CMK (cell line): ENCODE measurements at regions not wholly inside any gene's neighbourhood (a gene's known extent, or its start where the extent isn't known, plus 50 kb on each side); places are given as distances from the start of the nearest gene placed in this dataset.
"Not testable (repeated sequence)": the region's sequence is repeated elsewhere in the genome, so short reads cannot be mapped to it uniquely, and the experiment has no call there.

Experiments
- DNase-seq: peaks from one replicate; pipeline ENCODE4 v3.0.0-alpha.2; 2010; ENCODE audit warnings: low read depth

- no peak for DNase-seq
Observed at GRCh38 chr5:17326600-17327037, 109.2 kb downstream of the BASP1 start.

- no peak for DNase-seq
Observed at GRCh38 chr5:17327048-17327625, 109.7 kb downstream of the BASP1 start.

- DNase-seq, result no peak
Observed at GRCh38 chr5:17329571-17329970, 112.1 kb downstream of the BASP1 start.

GRCh38 chr5:17330386-17330785, 113.0 kb downstream of the BASP1 start:
- no peak for DNase-seq

GRCh38 chr5:17331651-17332050, 114.2 kb downstream of the BASP1 start:
- DNase-seq, result no peak

- DNase-seq, result no peak
Observed at GRCh38 chr5:17333755-17334154, 116.3 kb downstream of the BASP1 start.

GRCh38 chr5:17336054-17336453, 118.6 kb downstream of the BASP1 start:
- no peak for DNase-seq

- not testable (repeated sequence) for DNase-seq
Observed at GRCh38 chr5:17336723-17337122, 119.3 kb downstream of the BASP1 start.

GRCh38 chr5:17339841-17340240, 122.4 kb downstream of the BASP1 start:
- DNase-seq, result no peak

GRCh38 chr5:17340379-17340778, 122.9 kb downstream of the BASP1 start:
- no peak for DNase-seq

- DNase-seq, result no peak
Observed at GRCh38 chr5:17340819-17341218, 123.4 kb downstream of the BASP1 start.

- no peak for DNase-seq
Observed at GRCh38 chr5:17343675-17344074, 126.2 kb downstream of the BASP1 start.

GRCh38 chr5:17346811-17347210, 129.4 kb downstream of the BASP1 start:
- no peak for DNase-seq

- DNase-seq, result no peak
Observed at GRCh38 chr5:17352223-17352622, 134.8 kb downstream of the BASP1 start.

- DNase-seq, result no peak
Observed at GRCh38 chr5:17354265-17354664, 136.8 kb downstream of the BASP1 start.

- DNase-seq, result no peak
Observed at GRCh38 chr5:17355586-17356346, 138.3 kb downstream of the BASP1 start.

- no peak for DNase-seq
Observed at GRCh38 chr5:17356551-17356950, 139.1 kb downstream of the BASP1 start.

- no peak for DNase-seq
Observed at GRCh38 chr5:17357504-17357903, 140.1 kb downstream of the BASP1 start.

- no peak for DNase-seq
Observed at GRCh38 chr5:17358031-17358430, 140.0 kb upstream of the TAF11L2 start.

GRCh38 chr5:17359451-17360011, 138.5 kb upstream of the TAF11L2 start:
- no peak for DNase-seq

- DNase-seq, result no peak
Observed at GRCh38 chr5:17360879-17361278, 137.2 kb upstream of the TAF11L2 start.

- no peak for DNase-seq
Observed at GRCh38 chr5:17361331-17361730, 136.7 kb upstream of the TAF11L2 start.

- DNase-seq, result no peak
Observed at GRCh38 chr5:17364987-17365810, 132.8 kb upstream of the TAF11L2 start.
